Aorta (tissue), 5 donors: ENCODE measurements at regions not wholly inside any gene's neighbourhood (a gene's known extent, or its start where the extent isn't known, plus 50 kb on each side); places are given as distances from the start of the nearest gene placed in this dataset.

Source experiments
- ATAC-seq: fragments of 200-7000 bp; cut with Tn5 transposase; one replicate; pipeline ENCODE4 v1.9.1; 2022; ENCODE audit warnings: moderate library complexity; ENCODE audit not compliant: low FRiP score
- DNase-seq, 2 donors: peaks; one replicate each; pipeline ENCODE4 v3.0.0-alpha.2; 2020
- H3K27ac ChIP-seq, 2 donors: one replicate each; pipeline ENCODE4 v1.5.1; 2013; ENCODE audit warnings: low read length in 2 of 2, mild to moderate bottlenecking in 2 of 2, moderate library complexity in 2 of 2, control low read depth in 1 of 2, inconsistent platforms in 1 of 2, low read depth in 1 of 2
- H3K27me3 ChIP-seq, 2 donors: one replicate each; pipeline ENCODE4 v1.6.1; 2013; ENCODE audit warnings: control low read depth in 1 of 2, low read length in 1 of 2, mild to moderate bottlenecking in 1 of 2, moderate library complexity in 1 of 2; ENCODE audit not compliant: insufficient read depth in 2 of 2, control insufficient read depth in 1 of 2
- H3K36me3 ChIP-seq, 2 donors: one replicate each; pipeline ENCODE4 v1.6.1; 2013; ENCODE audit warnings: control low read depth in 1 of 2, low read length in 1 of 2, mild to moderate bottlenecking in 1 of 2; ENCODE audit not compliant: insufficient read depth in 2 of 2, control insufficient read depth in 1 of 2
- H3K4me1 ChIP-seq, 2 donors: one replicate each; pipeline ENCODE4 v1.6.1; 2013; ENCODE audit warnings: low read length in 2 of 2, control low read depth in 1 of 2, mild to moderate bottlenecking in 1 of 2, moderate library complexity in 1 of 2; ENCODE audit not compliant: insufficient read depth in 2 of 2, control insufficient read depth in 1 of 2
- H3K4me3 ChIP-seq, 2 donors: one replicate each; pipeline ENCODE4 v1.5.1; 2013; ENCODE audit warnings: low read length in 2 of 2, control low read depth in 1 of 2, mild to moderate bottlenecking in 1 of 2
- H3K9me3 ChIP-seq: one replicate; pipeline ENCODE4 v1.6.1; 2013; ENCODE audit warnings: mild to moderate bottlenecking, low read length; ENCODE audit not compliant: control insufficient read depth
- WGBS, 2 donors: extraction: QIAGEN DNeasy Blood & Tissue Kit; methylation state at CpG; one replicate each; pipeline ENCODE4 v1.1.7; 2013; 5-methylcytosine and 5-hydroxymethylcytosine counted together
- intact Hi-C, 2 donors: fragments of 100-400 bp; cut with DNase I; formaldehyde crosslinking; loops; one replicate each; pipeline versions ENCODE4 v1.14.2 to v1.15.0; 2022
- donor health status: healthy with polysubstance abuse.
- donor health status: Bipolar disorder and iron deficiency.
- donor health status: DM: no; HTN: no; CAD: no.
- donor health status: DM: no; HTN: no; CAD: no.
- donor health status: DM: yes; HTN: yes; CAD: no.

DNA sequence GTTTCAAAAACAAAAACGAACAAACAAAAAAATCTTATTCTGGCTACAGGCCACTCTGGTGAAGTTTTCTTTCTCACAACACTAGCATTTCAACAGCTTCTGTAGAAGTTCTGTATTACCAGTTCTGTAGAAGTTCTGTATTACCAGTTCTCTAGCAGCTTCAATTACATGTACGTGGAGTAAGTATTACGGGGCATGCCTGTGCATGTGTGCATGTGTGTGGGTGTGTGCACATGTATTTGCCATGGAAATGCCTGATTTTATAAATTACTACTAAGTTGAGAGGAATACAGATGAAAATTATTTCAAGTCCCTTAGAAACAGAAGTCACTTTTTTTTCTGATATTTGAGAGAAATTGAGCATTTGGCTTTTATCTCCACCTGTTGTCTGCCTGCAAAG, 414.2 kb downstream of the FOXO1 start:
- Histone ChIP-seq H3K27ac (no peak overlapping the region), H3K9me3 (no peaks in the 10 kb centered on the region), H3K36me3 (no peaks in the 10 kb centered on the region), H3K27me3 (no peaks in the 10 kb centered on the region), H3K4me3 (no peak overlapping the region), H3K4me1 (no peaks in the 10 kb centered on the region)
- ATAC-seq (no peak), DNase-seq (no peak)
- 95 to 96% methylated on average over 3 of the region's 3 CpGs for WGBS, 2 donors
- intact Hi-C loops = no loop called here

DNA sequence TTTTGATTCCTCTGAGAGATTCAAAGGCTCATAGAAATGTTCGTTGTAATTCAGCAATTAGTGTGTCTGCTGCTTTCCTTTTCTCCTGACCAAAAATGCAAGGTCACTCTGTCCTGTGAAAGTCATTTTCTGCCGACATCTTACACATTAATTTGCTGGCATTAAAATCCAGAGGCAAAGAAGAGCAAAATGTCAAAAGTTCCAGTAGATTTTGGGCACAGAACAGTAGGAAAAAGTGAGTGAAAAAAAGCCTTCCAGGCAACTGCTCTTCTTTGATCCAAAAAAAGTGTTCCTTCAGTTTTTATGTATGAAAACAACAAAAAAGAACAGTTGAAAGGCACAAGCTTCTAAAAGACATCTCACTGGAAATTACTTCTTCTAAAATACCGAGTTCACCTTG, 413.8 kb downstream of the FOXO1 start:
- H3K4me3 ChIP-seq = no peak overlapping the region
- H3K9me3 ChIP-seq = no peaks in the 10 kb centered on the region
- no peaks in the 10 kb centered on the region for H3K27me3 ChIP-seq
- H3K27ac ChIP-seq = no peak overlapping the region
- WGBS, 2 donors = 86 to 91% methylated on average over 3 of the region's 3 CpGs
- ATAC-seq = no peak
- intact Hi-C loops = no loop called here
- no peak for DNase-seq
- no peaks in the 10 kb centered on the region for H3K4me1 ChIP-seq
- H3K36me3 ChIP-seq = no peaks in the 10 kb centered on the region

DNA sequence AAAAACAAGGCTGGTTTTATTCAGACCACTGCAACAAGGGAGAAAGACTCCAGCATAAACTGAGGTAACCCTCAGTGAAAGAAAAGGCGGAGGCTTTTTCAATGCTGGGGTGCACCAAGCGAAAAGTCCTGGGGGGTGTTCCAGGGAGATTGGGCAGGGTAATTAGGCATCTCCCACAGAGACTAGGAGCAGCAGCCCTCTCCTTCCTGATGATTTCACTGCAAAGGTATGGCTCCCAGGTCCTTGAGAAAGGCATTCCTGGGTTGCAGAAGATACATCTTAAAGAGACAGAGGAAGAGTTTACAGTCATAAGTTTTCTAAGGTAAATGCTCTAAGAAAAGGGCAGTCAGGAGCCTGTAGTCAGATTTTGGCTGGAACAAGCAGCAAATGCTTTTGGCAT, 412.0 kb downstream of the FOXO1 start:
- no peak overlapping the region for H3K27ac ChIP-seq
- ATAC-seq = no peak
- WGBS, 2 donors = 99 to 100% methylated on average over 2 of the region's 2 CpGs

DNA sequence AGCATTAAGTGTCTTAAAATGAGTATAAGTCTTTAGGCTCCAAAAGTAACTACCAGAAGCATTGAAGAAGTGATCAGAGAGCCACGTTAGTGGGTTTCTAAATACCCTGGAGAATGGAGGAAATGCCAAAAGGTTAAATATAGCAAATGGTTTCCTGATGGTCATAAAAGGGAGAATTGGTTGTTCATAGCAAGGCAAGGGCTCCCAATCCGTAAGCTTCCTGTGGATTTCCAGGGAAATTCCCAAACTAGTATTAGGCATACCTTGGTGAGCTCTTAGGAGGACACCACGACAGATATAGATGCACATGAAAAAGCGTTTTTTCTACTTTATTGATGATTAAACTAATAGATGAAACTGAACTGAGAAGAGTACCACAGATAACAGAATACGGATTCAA, 410.9 kb downstream of the FOXO1 start:
- WGBS, 2 donors = 75 to 78% methylated on average over 5 of the region's 5 CpGs
- DNase-seq (no peak), ATAC-seq (no peak)
- Histone ChIP-seq H3K27me3 (no peaks in the 10 kb centered on the region), H3K36me3 (no peaks in the 10 kb centered on the region), H3K27ac (no peak overlapping the region), H3K4me1 (no peaks in the 10 kb centered on the region), H3K4me3 (no peak overlapping the region), H3K9me3 (no peaks in the 10 kb centered on the region)
- intact Hi-C loops = no loop called here

More for the DNA sequence above, 412.0 kb downstream of the FOXO1 start:
- H3K4me3 ChIP-seq = no peak overlapping the region
- H3K4me1 ChIP-seq = no peaks in the 10 kb centered on the region
- DNase-seq = no peak
- H3K36me3 ChIP-seq = no peaks in the 10 kb centered on the region
- H3K9me3 ChIP-seq = no peaks in the 10 kb centered on the region
- intact Hi-C loops = no loop called here
- H3K27me3 ChIP-seq = no peaks in the 10 kb centered on the region

DNA sequence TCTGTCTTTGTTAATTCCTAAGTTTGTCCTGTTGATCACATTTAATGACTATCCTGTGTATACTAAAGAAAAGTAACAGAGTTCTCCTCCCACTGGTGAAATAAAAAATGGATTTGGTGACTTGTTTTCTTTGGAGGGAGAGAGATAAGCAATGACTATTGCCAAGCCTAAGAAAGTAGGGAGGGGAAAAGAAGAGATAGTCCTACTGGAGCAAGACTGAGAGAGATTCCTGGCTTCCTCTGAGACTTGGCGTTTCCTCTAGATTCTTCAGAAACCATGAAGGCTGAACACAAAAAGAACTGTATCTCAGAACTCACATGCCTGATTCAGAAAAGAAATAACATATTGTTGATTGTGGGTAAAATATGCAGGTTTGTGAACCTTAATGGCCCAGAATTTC, 406.5 kb downstream of the FOXO1 start:
- no peaks in the 10 kb centered on the region for H3K36me3 ChIP-seq
- no peaks in the 10 kb centered on the region for H3K9me3 ChIP-seq
- intact Hi-C loops = no loop called here
- ATAC-seq = peak; percentile 80
- H3K4me3 ChIP-seq = no peak overlapping the region
- H3K27ac ChIP-seq = no peak overlapping the region
- H3K27me3 ChIP-seq = no peaks in the 10 kb centered on the region
- no peak for DNase-seq
- WGBS, 2 donors = 9 to 12% methylated on average over 1 of the region's 1 CpG
- no peaks in the 10 kb centered on the region for H3K4me1 ChIP-seq

DNA sequence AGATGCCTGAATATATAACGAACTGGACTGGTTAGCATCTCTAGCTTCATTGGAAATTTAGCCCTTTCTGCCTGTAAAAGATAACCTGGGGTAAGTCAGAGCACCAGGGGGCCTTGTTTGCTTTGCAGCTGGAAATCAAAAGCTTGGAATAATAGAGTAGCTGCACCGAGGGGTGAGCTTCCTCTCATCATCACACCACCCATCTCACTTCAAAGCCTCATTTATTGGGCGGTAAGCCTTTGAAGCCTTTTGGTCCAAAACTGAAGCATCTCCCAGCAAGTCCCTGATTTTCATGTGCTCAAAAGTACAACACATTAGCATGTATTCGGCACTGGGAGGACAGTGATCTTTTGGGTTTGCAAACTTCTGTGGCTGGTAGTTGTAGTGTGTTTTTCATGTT, 405.1 kb downstream of the FOXO1 start:
- intact Hi-C loops = no loop called here
- 85 to 92% methylated on average over 4 of the region's 4 CpGs for WGBS, 2 donors
- H3K27me3 ChIP-seq = no peaks in the 10 kb centered on the region

DNA sequence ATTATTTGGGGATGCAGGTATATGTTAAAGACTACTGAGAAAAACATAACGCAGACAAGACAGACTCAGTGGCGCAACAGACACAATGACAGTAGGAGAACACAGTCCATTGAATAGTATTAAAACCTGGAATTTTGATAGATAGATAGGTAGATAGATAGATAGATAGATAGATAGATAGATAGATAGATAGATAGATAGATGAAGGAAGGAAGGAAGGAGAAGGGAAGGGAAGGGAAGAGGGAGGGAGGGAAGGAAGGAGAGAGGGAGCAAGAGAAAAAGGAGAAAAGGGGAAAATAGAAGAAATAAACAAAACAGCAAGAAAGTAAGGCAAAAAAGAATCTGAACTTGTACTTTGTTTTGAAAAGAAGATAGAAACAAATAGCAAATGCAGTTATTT, 404.5 kb downstream of the FOXO1 start:
- no peaks in the 10 kb centered on the region for H3K4me1 ChIP-seq
- H3K27ac ChIP-seq = no peak overlapping the region
- ATAC-seq (no peak), DNase-seq (no peak)
- no peaks in the 10 kb centered on the region for H3K27me3 ChIP-seq
- 98 to 99% methylated on average over 2 of the region's 2 CpGs for WGBS, 2 donors
- H3K9me3 ChIP-seq = no peaks in the 10 kb centered on the region
- H3K4me3 ChIP-seq = no peak overlapping the region
- intact Hi-C loops = no loop called here
- H3K36me3 ChIP-seq = no peaks in the 10 kb centered on the region

More for the DNA sequence above, 405.1 kb downstream of the FOXO1 start:
- Histone ChIP-seq H3K36me3 (no peaks in the 10 kb centered on the region), H3K4me1 (no peaks in the 10 kb centered on the region), H3K9me3 (no peaks in the 10 kb centered on the region), H3K27ac (no peak overlapping the region), H3K4me3 (no peak overlapping the region)
- ATAC-seq (no peak), DNase-seq (no peak)

DNA sequence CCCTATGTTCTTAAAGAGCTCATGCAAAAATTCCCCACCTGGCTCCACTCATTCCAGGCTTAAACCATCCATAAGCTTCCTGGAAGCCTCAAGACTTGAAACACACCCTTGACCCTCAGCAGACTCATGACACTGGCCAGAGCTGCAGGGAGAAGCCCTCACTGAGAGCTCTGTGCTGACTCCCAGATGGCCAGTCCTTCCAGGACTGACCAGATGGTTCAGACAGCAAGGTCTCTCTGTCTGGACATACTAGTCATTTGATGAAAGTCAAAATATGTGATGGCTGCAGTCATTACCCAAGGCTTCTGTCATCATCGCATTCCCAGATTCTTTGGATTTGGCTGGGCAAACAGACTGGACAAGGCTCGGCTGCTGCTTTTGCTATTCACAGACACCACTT, 397.4 kb downstream of the FOXO1 start:
- 87 to 90% methylated on average over 2 of the region's 2 CpGs for WGBS, 2 donors
- peaks cover 2 to 4% of the 10 kb centered on the region in 2 donors for H3K4me1 ChIP-seq
- no peak overlapping the region for H3K27ac ChIP-seq
- no peaks in the 10 kb centered on the region for H3K9me3 ChIP-seq
- ATAC-seq = no peak
- no peak for DNase-seq
- peaks cover 0 to 1% of the 10 kb centered on the region in 2 donors for H3K27me3 ChIP-seq
- intact Hi-C loops = no loop called here
- H3K36me3 ChIP-seq = no peaks in the 10 kb centered on the region
- no peak overlapping the region for H3K4me3 ChIP-seq

DNA sequence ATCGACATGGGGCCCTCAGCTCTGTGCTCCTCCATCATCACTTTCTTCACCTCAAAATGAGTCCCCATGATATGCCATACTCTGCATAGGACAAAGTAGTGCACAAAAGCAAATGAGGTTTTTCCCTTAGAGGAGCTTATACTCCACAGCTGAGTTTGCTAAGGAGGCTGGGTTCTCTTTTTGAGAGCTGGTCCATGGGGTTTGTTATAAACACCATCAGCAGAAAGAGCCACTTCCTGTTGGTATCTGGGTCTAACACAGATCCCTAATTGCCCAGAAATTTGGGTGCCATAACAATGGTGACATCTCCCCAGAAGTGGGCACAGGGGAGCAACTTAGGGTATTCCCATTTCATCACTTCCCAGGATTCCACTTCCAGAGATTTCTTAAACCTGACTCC, 395.7 kb downstream of the FOXO1 start:
- H3K36me3 ChIP-seq = no peaks in the 10 kb centered on the region
- H3K27ac ChIP-seq = peak overlapping the region in 1 of 2 donors; percentile 39
- H3K4me1 ChIP-seq = peaks cover 2 to 4% of the 10 kb centered on the region in 2 donors
- WGBS, 2 donors = 96 to 100% methylated on average over 1 of the region's 1 CpG
- DNase-seq (no peak), ATAC-seq (no peak)
- intact Hi-C loops = loop anchor here in 1 of 2 donors (5.0 kb wide), 1 partner anchor 78 kb away; no protein-coding TSS in a partner anchor
- H3K9me3 ChIP-seq = no peaks in the 10 kb centered on the region
- no peak overlapping the region for H3K4me3 ChIP-seq
- H3K27me3 ChIP-seq = peaks cover 0 to 1% of the 10 kb centered on the region in 2 donors
